Activated CD8-positive, alpha-beta memory T cell treated with anti-CD3 and anti-CD28 coated beads, Interleukin-2, amount 10 ng/mL, durations not matched to agents 7 days and 5 days (primary cell): ENCODE measurements at regions not wholly inside any gene's neighbourhood (a gene's known extent, or its start where the extent isn't known, plus 50 kb on each side); places are given as distances from the start of the nearest gene placed in this dataset.
A peak's percentile ranks its signal among the peaks of the same experiment; 100 is the strongest.

Experiments used
- ATAC-seq: fragments of 150-1000 bp; cut with Tn5 transposase; one replicate; pipeline ENCODE4 v1.10.0; 2021; ENCODE audit warnings: moderate library complexity
- CTCF ChIA-PET: fragments of 350-600 bp; sonication (Branson Sonifier 250); formaldehyde crosslinking; loops from one replicate; lab custom pipeline; 2021; ENCODE audit warnings: antibody characterized with exemption; lab: Charles Lee
- DNase-seq: peaks from one replicate; pipeline ENCODE4 v3.0.0-alpha.2; 2020
- H3K27ac Mint-ChIP-seq: one replicate; pipeline ENCODE4 v1.8.0; 2021; ENCODE audit warnings: mild to moderate bottlenecking, mixed read lengths
- H3K27me3 Mint-ChIP-seq: one replicate; pipeline ENCODE4 v1.8.0; 2021; ENCODE audit warnings: mixed read lengths
- H3K36me3 Mint-ChIP-seq: one replicate; pipeline ENCODE4 v1.8.0; 2021; ENCODE audit warnings: mild to moderate bottlenecking, mixed read lengths
- H3K4me1 Mint-ChIP-seq: one replicate; pipeline ENCODE4 v1.8.0; 2021; ENCODE audit warnings: mixed read lengths
- H3K4me3 Mint-ChIP-seq: one replicate; pipeline ENCODE4 v1.8.0; 2021; ENCODE audit warnings: mild to moderate bottlenecking, moderate library complexity, mixed read lengths
- H3K9me3 Mint-ChIP-seq: one replicate; pipeline ENCODE4 v1.8.0; 2022; ENCODE audit warnings: low read depth, mixed read lengths

GRCh38 chr4:16289897-16290554 lies 63.8 kb upstream of the TAPT1 start:
- Mint-ChIP-seq H3K36me3 (no peaks in the 10 kb centered on the region), H3K4me3 (no peak overlapping the region), H3K4me1 (peaks cover 4% of the 10 kb centered on the region), H3K27me3 (peaks cover 2% of the 10 kb centered on the region), H3K27ac (no peak overlapping the region), H3K9me3 (no peaks in the 10 kb centered on the region)
- ATAC-seq (peak; percentile 30), DNase-seq (no peak)
- CTCF ChIA-PET: interaction anchor here (0.9 to 2.5 kb wide), 5 partner anchors 12 to 1034 kb away, joined by 3 to 12 read pairs (median 6); no protein-coding TSS in a partner anchor

- ATAC-seq (no peak), DNase-seq (no peak)
- H3K4me1 Mint-ChIP-seq: no peaks in the 10 kb centered on the region
- H3K4me3 Mint-ChIP-seq: no peak overlapping the region
- H3K36me3 Mint-ChIP-seq: peaks cover 7% of the 10 kb centered on the region
- no peak overlapping the region for H3K27ac Mint-ChIP-seq
- peaks cover 17% of the 10 kb centered on the region for H3K27me3 Mint-ChIP-seq
- CTCF ChIA-PET: no interaction called here
- peaks cover 9% of the 10 kb centered on the region for H3K9me3 Mint-ChIP-seq
Observed at GRCh38 chr4:16284050-16284449, 57.8 kb upstream of the TAPT1 start.

DNA sequence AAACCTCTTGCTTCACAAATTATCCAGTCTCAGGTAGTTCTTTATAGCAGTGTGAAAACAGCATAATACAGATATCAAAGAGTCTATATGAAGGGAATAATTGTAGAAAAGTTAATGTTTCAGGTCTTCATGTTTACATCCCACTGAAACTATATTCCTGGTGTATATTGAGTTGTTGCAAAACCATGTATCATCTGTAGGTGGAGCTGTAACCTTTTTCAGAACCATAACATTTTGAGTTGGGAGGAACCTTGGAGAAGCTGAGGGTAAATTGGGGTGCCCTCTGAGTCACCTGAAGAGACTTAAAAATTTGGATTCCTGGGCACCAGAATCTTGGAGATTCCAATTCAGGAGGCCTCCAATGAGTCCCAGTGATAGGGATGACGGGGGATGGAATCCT lies 51.9 kb upstream of the TAPT1 start:
- H3K36me3 Mint-ChIP-seq: peaks cover under 1% of the 10 kb centered on the region
- ATAC-seq: no peak
- no peak overlapping the region for H3K4me3 Mint-ChIP-seq
- H3K9me3 Mint-ChIP-seq: peaks cover 5% of the 10 kb centered on the region
- H3K27ac Mint-ChIP-seq: no peak overlapping the region
- no peaks in the 10 kb centered on the region for H3K4me1 Mint-ChIP-seq
- H3K27me3 Mint-ChIP-seq: peaks cover 7% of the 10 kb centered on the region
- CTCF ChIA-PET: interaction anchor here (1.6 kb wide), 1 partner anchor 277 kb away, joined by 3 read pairs; no protein-coding TSS in a partner anchor
- DNase-seq: no peak
